ENCODE measurements at regions not wholly inside any gene's neighbourhood (a gene's known extent, or its start where the extent isn't known, plus 50 kb on each side); places are given as distances from the start of the nearest gene placed in this dataset.
"Not testable (repeated sequence)": the region's sequence is repeated elsewhere in the genome, so short reads cannot be mapped to it uniquely, and the experiment has no call there.

DNA sequence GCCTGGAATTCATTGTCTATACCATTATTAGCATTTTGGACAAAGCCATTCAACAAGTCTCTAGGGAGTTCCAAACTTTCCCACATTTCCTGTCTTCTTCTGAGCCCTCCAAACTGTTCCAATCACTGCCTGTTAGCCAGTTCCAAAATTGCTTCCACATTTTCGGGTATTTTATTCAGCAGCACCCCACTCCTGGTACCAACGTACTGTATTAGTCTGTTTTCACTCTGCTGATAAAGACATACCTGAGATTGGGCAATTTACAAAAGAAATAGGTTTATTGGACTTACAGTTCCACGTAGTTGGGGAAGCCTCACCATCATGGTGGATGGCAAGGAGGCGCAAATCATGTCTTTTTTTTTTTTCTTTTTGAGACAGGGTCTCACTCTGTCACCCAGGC, 578.6 kb upstream of the FSHR start:
- H3K9me3 ChIP-seq (ENCODE audit: control insufficient read depth, insufficient read depth, low read depth, low read length); H3K36me3 ChIP-seq (ENCODE audit: control insufficient read depth, insufficient read depth, low read length); intact Hi-C loops (cut with micrococcal nuclease; ENCODE audit: unreplicated experiment); H3K27me3 ChIP-seq (ENCODE audit: control insufficient read depth, insufficient read depth, low read length); POLR2A ChIA-PET; ATAC-seq; CTCF ChIA-PET; BruUV-seq (replicated peaks); H3K4me1 ChIP-seq (ENCODE audit: control insufficient read depth, insufficient read depth, low read length); H3K4me3 ChIP-seq (ENCODE audit: low read depth in 2 of 2, low read length in 2 of 2); DNase-seq (ENCODE audit: low read depth, low spot score); in situ Hi-C loops (cut with HindIII; ENCODE audit: low pct_unique_long_range_greater_than_20kb, low sequenced_read_pairs); H3K27ac ChIP-seq (ENCODE audit: low read length): not testable (repeated sequence)

DNA sequence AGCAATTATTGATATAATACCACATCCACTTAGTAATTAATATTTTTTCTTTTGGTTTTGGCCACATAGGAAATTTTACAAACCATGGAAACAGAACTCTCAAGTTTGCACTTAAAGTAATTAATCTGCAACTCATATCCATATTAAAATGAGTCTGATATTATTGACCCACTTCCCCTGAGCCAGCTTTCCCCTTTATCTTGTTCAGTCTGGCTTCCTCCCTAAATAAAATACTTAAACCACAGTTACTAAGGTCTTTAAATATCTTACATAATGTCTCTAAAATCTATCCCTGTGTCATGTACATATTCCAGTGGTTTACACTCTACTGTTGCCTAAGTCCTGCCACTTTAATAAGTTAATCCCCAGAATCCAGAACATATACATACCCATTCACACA, 564.9 kb upstream of the FSHR start:
- ATAC-seq = no peak
- Histone ChIP-seq H3K9me3 (ENCODE audit: control insufficient read depth, insufficient read depth, low read depth, low read length) (no peaks in the 10 kb centered on the region), H3K4me1 (ENCODE audit: control insufficient read depth, insufficient read depth, low read length) (no peaks in the 10 kb centered on the region), H3K27ac (ENCODE audit: low read length) (no peak overlapping the region), H3K27me3 (ENCODE audit: control insufficient read depth, insufficient read depth, low read length) (no peaks in the 10 kb centered on the region), H3K4me3 (ENCODE audit: low read depth in 2 of 2, low read length in 2 of 2) (no peak overlapping the region), H3K36me3 (ENCODE audit: control insufficient read depth, insufficient read depth, low read length) (no peaks in the 10 kb centered on the region)
- no peak for DNase-seq (ENCODE audit: low read depth, low spot score)
- no TSS peak for BruUV-seq (replicated peaks)
- intact Hi-C loops (cut with micrococcal nuclease; ENCODE audit: unreplicated experiment) (no loop called here), in situ Hi-C loops (cut with HindIII; ENCODE audit: low pct_unique_long_range_greater_than_20kb, low sequenced_read_pairs) (no loop called here)
- CTCF ChIA-PET = no interaction called here
- POLR2A ChIA-PET = no interaction called here
- no peak for TF ChIP-seq TCF7L2 (IDR thresholded peaks at IDR 0.05; ENCODE audit: low read depth, low read length)
- TF ChIP-seq, protein P1, sequence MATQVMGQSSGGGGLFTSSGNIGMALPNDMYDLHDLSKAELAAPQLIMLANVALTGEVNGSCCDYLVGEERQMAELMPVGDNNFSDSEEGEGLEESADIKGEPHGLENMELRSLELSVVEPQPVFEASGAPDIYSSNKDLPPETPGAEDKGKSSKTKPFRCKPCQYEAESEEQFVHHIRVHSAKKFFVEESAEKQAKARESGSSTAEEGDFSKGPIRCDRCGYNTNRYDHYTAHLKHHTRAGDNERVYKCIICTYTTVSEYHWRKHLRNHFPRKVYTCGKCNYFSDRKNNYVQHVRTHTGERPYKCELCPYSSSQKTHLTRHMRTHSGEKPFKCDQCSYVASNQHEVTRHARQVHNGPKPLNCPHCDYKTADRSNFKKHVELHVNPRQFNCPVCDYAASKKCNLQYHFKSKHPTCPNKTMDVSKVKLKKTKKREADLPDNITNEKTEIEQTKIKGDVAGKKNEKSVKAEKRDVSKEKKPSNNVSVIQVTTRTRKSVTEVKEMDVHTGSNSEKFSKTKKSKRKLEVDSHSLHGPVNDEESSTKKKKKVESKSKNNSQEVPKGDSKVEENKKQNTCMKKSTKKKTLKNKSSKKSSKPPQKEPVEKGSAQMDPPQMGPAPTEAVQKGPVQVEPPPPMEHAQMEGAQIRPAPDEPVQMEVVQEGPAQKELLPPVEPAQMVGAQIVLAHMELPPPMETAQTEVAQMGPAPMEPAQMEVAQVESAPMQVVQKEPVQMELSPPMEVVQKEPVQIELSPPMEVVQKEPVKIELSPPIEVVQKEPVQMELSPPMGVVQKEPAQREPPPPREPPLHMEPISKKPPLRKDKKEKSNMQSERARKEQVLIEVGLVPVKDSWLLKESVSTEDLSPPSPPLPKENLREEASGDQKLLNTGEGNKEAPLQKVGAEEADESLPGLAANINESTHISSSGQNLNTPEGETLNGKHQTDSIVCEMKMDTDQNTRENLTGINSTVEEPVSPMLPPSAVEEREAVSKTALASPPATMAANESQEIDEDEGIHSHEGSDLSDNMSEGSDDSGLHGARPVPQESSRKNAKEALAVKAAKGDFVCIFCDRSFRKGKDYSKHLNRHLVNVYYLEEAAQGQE (IDR thresholded peaks at IDR 0.05; ENCODE audit: insufficient read depth in 1 of 2, low read depth in 2 of 2, low read length in 1 of 2) = no peak
- TF ChIP-seq POLR2AphosphoS5 (IDR thresholded peaks at IDR 0.05; ENCODE audit: low read depth, low read length) = no peak
- TF ChIP-seq SIN3A (IDR thresholded peaks at IDR 0.05; ENCODE audit: borderline replicate concordance, insufficient read depth, low read depth, low read length) = no peak

DNA sequence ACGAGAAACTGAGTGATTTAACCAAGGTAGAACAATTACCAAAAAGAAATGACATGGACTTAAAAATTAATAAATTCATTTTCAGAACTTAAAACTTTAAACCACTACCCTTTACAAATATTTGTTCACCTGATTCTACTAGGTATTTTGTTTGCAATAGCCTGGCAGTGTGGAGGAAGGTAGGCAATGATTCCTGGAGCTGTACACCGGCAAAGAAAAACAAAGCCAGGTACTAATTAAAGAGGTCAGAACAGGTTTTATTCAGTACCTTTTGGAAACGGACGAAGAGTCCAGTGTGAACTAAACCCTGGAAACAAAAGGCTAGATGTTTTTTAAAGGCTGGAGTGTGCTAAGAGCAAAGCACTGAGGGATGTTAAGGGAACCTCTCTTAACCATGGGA, 561.3 kb upstream of the FSHR start:
- ATAC-seq (no peak), DNase-seq (ENCODE audit: low read depth, low spot score) (no peak)
- Histone ChIP-seq H3K36me3 (ENCODE audit: control insufficient read depth, insufficient read depth, low read length) (no peaks in the 10 kb centered on the region), H3K27ac (ENCODE audit: low read length) (no peak overlapping the region), H3K4me3 (ENCODE audit: low read depth in 2 of 2, low read length in 2 of 2) (no peak overlapping the region), H3K27me3 (ENCODE audit: control insufficient read depth, insufficient read depth, low read length) (no peaks in the 10 kb centered on the region), H3K9me3 (ENCODE audit: control insufficient read depth, insufficient read depth, low read depth, low read length) (no peaks in the 10 kb centered on the region), H3K4me1 (ENCODE audit: control insufficient read depth, insufficient read depth, low read length) (no peaks in the 10 kb centered on the region)
- no peak for TF ChIP-seq SIN3A (IDR thresholded peaks at IDR 0.05; ENCODE audit: borderline replicate concordance, insufficient read depth, low read depth, low read length)
- no peak for TF ChIP-seq TCF7L2 (IDR thresholded peaks at IDR 0.05; ENCODE audit: low read depth, low read length)
- TF ChIP-seq POLR2AphosphoS5 (IDR thresholded peaks at IDR 0.05; ENCODE audit: low read depth, low read length) = no peak
- TF ChIP-seq, protein P1 (IDR thresholded peaks at IDR 0.05; ENCODE audit: insufficient read depth in 1 of 2, low read depth in 2 of 2, low read length in 1 of 2) = no peak
- TF ChIP-seq, protein P2, sequence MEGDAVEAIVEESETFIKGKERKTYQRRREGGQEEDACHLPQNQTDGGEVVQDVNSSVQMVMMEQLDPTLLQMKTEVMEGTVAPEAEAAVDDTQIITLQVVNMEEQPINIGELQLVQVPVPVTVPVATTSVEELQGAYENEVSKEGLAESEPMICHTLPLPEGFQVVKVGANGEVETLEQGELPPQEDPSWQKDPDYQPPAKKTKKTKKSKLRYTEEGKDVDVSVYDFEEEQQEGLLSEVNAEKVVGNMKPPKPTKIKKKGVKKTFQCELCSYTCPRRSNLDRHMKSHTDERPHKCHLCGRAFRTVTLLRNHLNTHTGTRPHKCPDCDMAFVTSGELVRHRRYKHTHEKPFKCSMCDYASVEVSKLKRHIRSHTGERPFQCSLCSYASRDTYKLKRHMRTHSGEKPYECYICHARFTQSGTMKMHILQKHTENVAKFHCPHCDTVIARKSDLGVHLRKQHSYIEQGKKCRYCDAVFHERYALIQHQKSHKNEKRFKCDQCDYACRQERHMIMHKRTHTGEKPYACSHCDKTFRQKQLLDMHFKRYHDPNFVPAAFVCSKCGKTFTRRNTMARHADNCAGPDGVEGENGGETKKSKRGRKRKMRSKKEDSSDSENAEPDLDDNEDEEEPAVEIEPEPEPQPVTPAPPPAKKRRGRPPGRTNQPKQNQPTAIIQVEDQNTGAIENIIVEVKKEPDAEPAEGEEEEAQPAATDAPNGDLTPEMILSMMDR (IDR thresholded peaks at IDR 0.05) = no peak
- ChIA-PET POLR2A (no interaction called here), CTCF (no interaction called here)
- intact Hi-C loops (cut with micrococcal nuclease; ENCODE audit: unreplicated experiment) = no loop called here
- no TSS peak for BruUV-seq (replicated peaks)
- in situ Hi-C loops (cut with HindIII; ENCODE audit: low pct_unique_long_range_greater_than_20kb, low sequenced_read_pairs) = no loop called here

Data from Panc1 (cell line).